Endothelial cell of umbilical vein (primary cell): ENCODE measurements at regions not wholly inside any gene's neighbourhood (a gene's known extent, or its start where the extent isn't known, plus 50 kb on each side); places are given as distances from the start of the nearest gene placed in this dataset.

ENCODE experiments used
- BruUV-seq: library from RNA; stranded (reverse); fragments of 400-500 nt; replicated peaks from 2 replicates; lab custom pipeline; 2021; lab: Mats Ljungman, UMichigan
- CTCF ChIA-PET: fragments of 300-600, 350-600 bp; sonication (Branson Sonifier 250); formaldehyde crosslinking; loops from one replicate; lab custom pipeline; 2021; ENCODE audit warnings: antibody characterized with exemption, inconsistent platforms; lab: Charles Lee
- POLR2A ChIA-PET: fragments of 300-600, 350-600 bp; sonication (Branson Sonifier 250); formaldehyde crosslinking; loops from one replicate; lab custom pipeline; 2021; ENCODE audit warnings: antibody characterized with exemption, inconsistent platforms; lab: Charles Lee
- DNase-seq: peaks from one replicate; pipeline ENCODE4 v3.0.0-alpha.2; 2011; ENCODE audit warnings: low read depth, low spot score
- FAIRE-seq: peaks from 2 replicates; lab custom pipeline; 2011; peaks lifted over from hg19 to GRCh38; lab: Jason Lieb, UNC
- H2AFZ ChIP-seq: 2 replicates; pipeline ENCODE4 v1.6.0; 2012; ENCODE audit warnings: low read depth, low read length, control low read depth, inconsistent platforms
- H3K27ac ChIP-seq: 2 replicates; pipeline ENCODE4 v1.5.1; 2011; ENCODE audit warnings: low read depth, mild to moderate bottlenecking, control low read depth, low read length, moderate library complexity; ENCODE audit not compliant: insufficient read depth
- H3K27me3 ChIP-seq, 2 experiments: 2 replicates each; pipeline versions ENCODE4 v1.6.0 to v1.6.1; 2011; ENCODE audit warnings: low read length in 2 of 2, mixed read lengths in 1 of 2; ENCODE audit not compliant: control insufficient read depth in 2 of 2, insufficient read depth in 2 of 2
- H3K36me3 ChIP-seq, 2 experiments: 2 replicates in 1 of 2; 3 replicates in 1 of 2; pipeline ENCODE4 v1.5.1; 2011; ENCODE audit warnings: low read length in 2 of 2, mild to moderate bottlenecking in 1 of 2, moderate library complexity in 1 of 2; ENCODE audit not compliant: control insufficient read depth in 2 of 2, insufficient read depth in 2 of 2; ENCODE audit errors: extremely low read depth in 1 of 2
- H3K4me1 ChIP-seq: 3 replicates; pipeline ENCODE4 v1.5.1; 2011; ENCODE audit warnings: mild to moderate bottlenecking, low read length; ENCODE audit not compliant: control insufficient read depth, insufficient read depth; ENCODE audit errors: extremely low read depth
- H3K4me2 ChIP-seq: 2 replicates; pipeline ENCODE4 v1.6.1; 2011; ENCODE audit warnings: low read length, control low read depth, mixed read lengths; ENCODE audit not compliant: insufficient read depth
- H3K4me3 ChIP-seq, 3 experiments: fragments of 200-600 bp in 1 of 3; sonication (generic), shearing (Covaris generic) in 1 of 3; replicated peaks in 1 of 3; 2 replicates each; pipeline ENCODE4 v1.5.1; 2011 to 2016; ENCODE audit warnings: control low read depth in 3 of 3, low read length in 3 of 3, mild to moderate bottlenecking in 2 of 3, inconsistent platforms in 1 of 3, low read depth in 1 of 3, moderate library complexity in 1 of 3; ENCODE audit not compliant: insufficient read depth in 1 of 3
- H3K79me2 ChIP-seq: 2 replicates; pipeline ENCODE4 v1.6.0; 2012; ENCODE audit warnings: low read length, inconsistent platforms; ENCODE audit not compliant: control insufficient read depth, insufficient read depth
- H3K9ac ChIP-seq: replicated peaks from 2 replicates; pipeline ENCODE3; 2011; ENCODE audit warnings: low read length, control low read depth; ENCODE audit not compliant: insufficient read depth; ENCODE audit errors: extremely low read depth
- H3K9me1 ChIP-seq: replicated peaks from 3 replicates; pipeline ENCODE4 v1.6.0; 2011; ENCODE audit warnings: mild to moderate bottlenecking, low read length; ENCODE audit not compliant: control insufficient read depth, insufficient read depth; ENCODE audit errors: extremely low read depth
- H3K9me3 ChIP-seq: replicated peaks from 2 replicates; pipeline ENCODE4 v1.5.1; 2012; ENCODE audit warnings: low read length, inconsistent platforms; ENCODE audit not compliant: control insufficient read depth, insufficient read depth
- H4K20me1 ChIP-seq: replicated peaks from 2 replicates; pipeline ENCODE3; 2011; ENCODE audit warnings: mild to moderate bottlenecking, low read length; ENCODE audit not compliant: control insufficient read depth, insufficient read depth; ENCODE audit errors: extremely low read depth
- EZH2 ChIP-seq: IDR thresholded peaks from 2 replicates; pipeline ENCODE4 v1.6.1; 2012; ENCODE audit warnings: borderline replicate concordance, low read depth, mild to moderate bottlenecking, moderate library complexity, low read length, inconsistent platforms; ENCODE audit not compliant: severe bottlenecking
- FOS ChIP-seq: IDR thresholded peaks from 2 replicates; pipeline ENCODE4 v1.6.1; 2011; ENCODE audit warnings: mild to moderate bottlenecking, low read length, moderate library complexity, borderline replicate concordance; ENCODE audit not compliant: insufficient read depth
- GATA2 ChIP-seq: IDR thresholded peaks from 2 replicates; pipeline ENCODE4 v1.7.0; 2011; ENCODE audit warnings: low read depth, mild to moderate bottlenecking, moderate library complexity, mixed read lengths, low read length; ENCODE audit not compliant: insufficient read length, insufficient read depth
- JUN ChIP-seq: IDR thresholded peaks from 2 replicates; pipeline ENCODE4 v1.6.1; 2011; ENCODE audit warnings: borderline replicate concordance, low read depth; ENCODE audit not compliant: insufficient read length, insufficient read depth
- MYC ChIP-seq: IDR thresholded peaks from one replicate; pipeline ENCODE4 v1.6.1; 2011; ENCODE audit warnings: mild to moderate bottlenecking, low read depth, low read length
- POLR2A ChIP-seq: IDR thresholded peaks from 2 replicates; pipeline ENCODE4 v1.6.1; 2012; ENCODE audit warnings: low read depth, mild to moderate bottlenecking, control low read depth, low read length
- POLR2AphosphoS5 ChIP-seq: IDR thresholded peaks from 2 replicates; pipeline ENCODE4 v1.6.1; 2012; ENCODE audit warnings: low read depth, mild to moderate bottlenecking, control low read depth, low read length, moderate library complexity; ENCODE audit not compliant: insufficient read depth
- dilution Hi-C: fragments of 300-500 bp; cut with MboI; formaldehyde crosslinking; loops from one replicate; pipeline ENCODE4 v1.15.0; 2019; ENCODE audit warnings: low sequenced_read_pairs; ENCODE audit not compliant: extremely low pct_ligation_motif_present
- intact Hi-C: fragments of 100-400 bp; cut with micrococcal nuclease; formaldehyde crosslinking; loops from one replicate; pipeline ENCODE4 v1.10.0; 2022
- TF ChIP-seq, protein P1 (sequence below): IDR thresholded peaks from 2 replicates; pipeline ENCODE4 v1.6.1; 2011; ENCODE audit not compliant: insufficient read depth, insufficient read length
- TF ChIP-seq, protein P2 (sequence below), 2 donors: IDR thresholded peaks; 1 replicate in 1 of 2; 2 replicates in 1 of 2; pipeline ENCODE4 v1.5.1; 2011; ENCODE audit warnings: low read length in 2 of 2, mild to moderate bottlenecking in 2 of 2, moderate library complexity in 2 of 2, control low read depth in 1 of 2, inconsistent platforms in 1 of 2, low read depth in 1 of 2; ENCODE audit not compliant: insufficient read depth in 1 of 2; ENCODE audit errors: extremely low read depth in 1 of 2

- Histone ChIP-seq H3K27me3 (no peaks in the 10 kb centered on the region), H3K4me3 (no peak overlapping the region), H3K36me3 (no peaks in the 10 kb centered on the region), H2AFZ (no peak overlapping the region), H4K20me1 (no peaks in the 10 kb centered on the region), H3K9ac (no peak overlapping the region), H3K4me2 (no peak overlapping the region), H3K9me3 (no peaks in the 10 kb centered on the region), H3K79me2 (no peaks in the 10 kb centered on the region), H3K4me1 (peaks cover 6% of the 10 kb centered on the region), H3K9me1 (no peaks in the 10 kb centered on the region), H3K27ac (no peak overlapping the region)
- POLR2A ChIA-PET = no interaction called here
- CTCF ChIA-PET = interaction anchor here (0.6 to 1.9 kb wide), 5 partner anchors 9 to 103 kb away, joined by 3 to 19 read pairs (median 3); no protein-coding TSS in a partner anchor
- dilution Hi-C loops = no loop called here
- DNase-seq (no peak), FAIRE-seq (no peak)
- intact Hi-C loops = no loop called here
- TF ChIP-seq FOS = no peak
- no peak for TF ChIP-seq GATA2
- no peak for TF ChIP-seq POLR2A
- no peak for TF ChIP-seq EZH2
- TF ChIP-seq, protein P1, sequence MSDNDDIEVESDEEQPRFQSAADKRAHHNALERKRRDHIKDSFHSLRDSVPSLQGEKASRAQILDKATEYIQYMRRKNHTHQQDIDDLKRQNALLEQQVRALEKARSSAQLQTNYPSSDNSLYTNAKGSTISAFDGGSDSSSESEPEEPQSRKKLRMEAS = no peak
- TF ChIP-seq MYC = no peak
- no peak for TF ChIP-seq POLR2AphosphoS5
- no peak for TF ChIP-seq JUN
- BruUV-seq = no TSS peak
Observed at GRCh38 chr20:4076033-4076432, 60.7 kb upstream of the RNF24 start.

GRCh38 chr20:4074877-4075455, 59.6 kb upstream of the RNF24 start:
- no peak overlapping the region for H3K9ac ChIP-seq
- H3K4me2 ChIP-seq = no peak overlapping the region
- FAIRE-seq = no peak
- ChIA-PET CTCF (interaction anchor here (1.6 to 4.3 kb wide), 2 partner anchors 10 to 144 kb away, joined by 7 to 47 read pairs; no protein-coding TSS in a partner anchor), POLR2A (no interaction called here)
- no peak overlapping the region for H2AFZ ChIP-seq
- H3K9me1 ChIP-seq = no peaks in the 10 kb centered on the region
- no TSS peak for BruUV-seq
- no peak overlapping the region for H3K27ac ChIP-seq
- intact Hi-C loops = no loop called here
- H3K4me1 ChIP-seq = peaks cover 6% of the 10 kb centered on the region
- H3K4me3 ChIP-seq = no peak overlapping the region
- no peaks in the 10 kb centered on the region for H3K36me3 ChIP-seq
- no peaks in the 10 kb centered on the region for H3K79me2 ChIP-seq
- dilution Hi-C loops = no loop called here
- DNase-seq = no peak
- H4K20me1 ChIP-seq = no peaks in the 10 kb centered on the region
- no peaks in the 10 kb centered on the region for H3K27me3 ChIP-seq
- no peak for TF ChIP-seq EZH2
- TF ChIP-seq POLR2A = no peak
- TF ChIP-seq, protein P1 = no peak
- no peak for TF ChIP-seq GATA2
- TF ChIP-seq MYC = no peak
- no peak for TF ChIP-seq JUN
- TF ChIP-seq, protein P2, sequence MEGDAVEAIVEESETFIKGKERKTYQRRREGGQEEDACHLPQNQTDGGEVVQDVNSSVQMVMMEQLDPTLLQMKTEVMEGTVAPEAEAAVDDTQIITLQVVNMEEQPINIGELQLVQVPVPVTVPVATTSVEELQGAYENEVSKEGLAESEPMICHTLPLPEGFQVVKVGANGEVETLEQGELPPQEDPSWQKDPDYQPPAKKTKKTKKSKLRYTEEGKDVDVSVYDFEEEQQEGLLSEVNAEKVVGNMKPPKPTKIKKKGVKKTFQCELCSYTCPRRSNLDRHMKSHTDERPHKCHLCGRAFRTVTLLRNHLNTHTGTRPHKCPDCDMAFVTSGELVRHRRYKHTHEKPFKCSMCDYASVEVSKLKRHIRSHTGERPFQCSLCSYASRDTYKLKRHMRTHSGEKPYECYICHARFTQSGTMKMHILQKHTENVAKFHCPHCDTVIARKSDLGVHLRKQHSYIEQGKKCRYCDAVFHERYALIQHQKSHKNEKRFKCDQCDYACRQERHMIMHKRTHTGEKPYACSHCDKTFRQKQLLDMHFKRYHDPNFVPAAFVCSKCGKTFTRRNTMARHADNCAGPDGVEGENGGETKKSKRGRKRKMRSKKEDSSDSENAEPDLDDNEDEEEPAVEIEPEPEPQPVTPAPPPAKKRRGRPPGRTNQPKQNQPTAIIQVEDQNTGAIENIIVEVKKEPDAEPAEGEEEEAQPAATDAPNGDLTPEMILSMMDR (IDR thresholded peaks at IDR 0.05; ENCODE audit: extremely low read depth in 1 of 2, insufficient read depth in 1 of 2, low read depth in 1 of 2, low read length in 2 of 2) = no peak
- TF ChIP-seq FOS = no peak
- no peak for TF ChIP-seq POLR2AphosphoS5
- no peaks in the 10 kb centered on the region for H3K9me3 ChIP-seq
